ENCODE measurements at regions not wholly inside any gene's neighbourhood (a gene's known extent, or its start where the extent isn't known, plus 50 kb on each side); places are given as distances from the start of the nearest gene placed in this dataset.

DNA sequence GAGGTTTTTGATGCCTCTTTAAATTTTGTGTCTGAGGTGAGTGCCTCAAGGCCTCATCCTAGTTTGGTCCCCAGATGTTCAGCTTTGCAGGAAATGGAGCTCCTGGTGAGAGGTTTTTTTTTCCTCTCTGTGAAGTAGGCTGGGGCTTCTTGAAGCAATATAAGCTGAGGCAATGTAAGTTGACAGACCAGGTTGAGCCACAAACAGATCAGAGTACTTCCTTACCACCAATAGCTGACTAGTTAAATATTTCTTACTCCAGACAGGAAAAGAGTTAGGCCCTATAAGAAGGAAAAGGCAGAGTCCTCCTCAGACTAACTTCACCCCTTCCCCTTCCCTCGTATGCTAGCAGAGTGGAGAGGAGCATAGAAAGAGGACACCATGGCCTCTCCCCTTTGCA lies 341.0 kb downstream of the LMO4 start:
- H3K4me3 ChIP-seq (ENCODE audit: low read length in 2 of 2), result no peak overlapping the region
- H3K27ac ChIP-seq (ENCODE audit: low read depth in 1 of 2, low read length in 2 of 2), result no peak overlapping the region
- H3K4me1 ChIP-seq (ENCODE audit: control insufficient read depth in 1 of 2, insufficient read depth in 2 of 2, low read length in 2 of 2), result no peaks in the 10 kb centered on the region
- H3K9me3 ChIP-seq (ENCODE audit: control insufficient read depth, low read length), result no peaks in the 10 kb centered on the region
- DNase-seq, result no peak
- no peak for ATAC-seq (ENCODE audit: low FRiP score)
- WGBS, 2 donors, result 92 to 100% methylated on average over 1 of the region's 1 CpG
- no peaks in the 10 kb centered on the region for H3K36me3 ChIP-seq (ENCODE audit: control insufficient read depth in 1 of 2, insufficient read depth in 2 of 2, low read length in 1 of 2)
- intact Hi-C loops (cut with DNase I), result no loop called here
- H3K27me3 ChIP-seq (ENCODE audit: control insufficient read depth in 1 of 2, insufficient read depth in 2 of 2, low read length in 1 of 2), result no peaks in the 10 kb centered on the region

- Histone ChIP-seq H3K27me3 (ENCODE audit: control insufficient read depth in 1 of 2, insufficient read depth in 2 of 2, low read length in 1 of 2) (no peaks in the 10 kb centered on the region), H3K36me3 (ENCODE audit: control insufficient read depth in 1 of 2, insufficient read depth in 2 of 2, low read length in 1 of 2) (no peaks in the 10 kb centered on the region), H3K4me1 (ENCODE audit: control insufficient read depth in 1 of 2, insufficient read depth in 2 of 2, low read length in 2 of 2) (peaks cover 0 to 2% of the 10 kb centered on the region in 2 donors), H3K9me3 (ENCODE audit: control insufficient read depth, low read length) (no peaks in the 10 kb centered on the region), H3K27ac (ENCODE audit: low read depth in 1 of 2, low read length in 2 of 2) (no peak overlapping the region), H3K4me3 (ENCODE audit: low read length in 2 of 2) (no peak overlapping the region)
- 91 to 92% methylated on average over 5 of the region's 5 CpGs for WGBS, 2 donors
- intact Hi-C loops (cut with DNase I), result no loop called here
- DNase-seq (no peak), ATAC-seq (ENCODE audit: low FRiP score) (no peak)
Observed at GRCh38 chr1:87673309-87673708, 344.6 kb downstream of the LMO4 start.

DNA sequence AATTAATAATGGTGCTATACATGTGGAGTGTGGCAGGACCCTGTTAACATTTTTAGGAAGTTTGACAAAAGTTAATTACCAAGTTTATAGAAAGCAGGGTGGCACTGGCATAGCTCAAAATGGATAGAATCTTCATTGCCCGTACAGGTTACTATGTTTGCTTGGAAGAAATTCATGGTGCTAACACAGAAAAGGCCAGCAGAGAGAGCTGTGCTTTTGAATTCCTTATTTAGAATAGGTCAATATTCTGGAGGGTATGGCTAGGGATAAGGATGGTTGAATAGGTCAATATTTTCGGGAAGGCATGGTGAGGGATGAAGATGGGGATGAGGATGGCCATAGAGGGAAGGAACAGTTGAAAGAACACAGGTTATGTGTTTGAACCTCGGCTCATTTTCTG lies 345.1 kb downstream of the LMO4 start:
- Histone ChIP-seq H3K27ac (ENCODE audit: low read depth in 1 of 2, low read length in 2 of 2) (no peak overlapping the region), H3K27me3 (ENCODE audit: control insufficient read depth in 1 of 2, insufficient read depth in 2 of 2, low read length in 1 of 2) (no peaks in the 10 kb centered on the region), H3K4me3 (ENCODE audit: low read length in 2 of 2) (no peak overlapping the region), H3K9me3 (ENCODE audit: control insufficient read depth, low read length) (no peaks in the 10 kb centered on the region), H3K4me1 (ENCODE audit: control insufficient read depth in 1 of 2, insufficient read depth in 2 of 2, low read length in 2 of 2) (peaks cover 0 to 2% of the 10 kb centered on the region in 2 donors), H3K36me3 (ENCODE audit: control insufficient read depth in 1 of 2, insufficient read depth in 2 of 2, low read length in 1 of 2) (no peaks in the 10 kb centered on the region)
- intact Hi-C loops (cut with DNase I), result no loop called here
- WGBS, 2 donors, result 86 to 90% methylated on average over 3 of the region's 3 CpGs
- DNase-seq, result no peak
- no peak for ATAC-seq (ENCODE audit: low FRiP score)

DNA sequence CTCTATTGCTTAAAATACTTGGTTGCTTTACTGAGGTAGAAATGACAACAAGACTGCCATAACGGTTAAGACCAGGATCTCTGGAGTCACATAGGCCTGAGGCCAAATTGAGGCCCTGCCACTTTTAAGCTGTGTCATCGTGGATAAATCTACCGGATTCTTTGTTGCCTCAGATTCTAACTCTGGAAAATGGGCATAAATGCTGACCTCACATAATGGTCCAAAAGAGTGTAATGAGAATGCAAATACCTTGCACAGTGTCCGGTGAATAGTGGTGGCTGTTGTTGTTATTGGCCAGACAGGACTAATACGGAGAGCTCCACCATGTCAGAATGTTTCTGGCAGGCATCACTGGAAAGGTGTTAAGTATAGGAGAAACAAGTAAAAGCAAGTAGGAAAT lies 346.1 kb downstream of the LMO4 start:
- H3K27me3 ChIP-seq (ENCODE audit: control insufficient read depth in 1 of 2, insufficient read depth in 2 of 2, low read length in 1 of 2), result no peaks in the 10 kb centered on the region
- H3K4me3 ChIP-seq (ENCODE audit: low read length in 2 of 2), result no peak overlapping the region
- intact Hi-C loops (cut with DNase I), result no loop called here
- WGBS, 2 donors, result 66 to 69% methylated on average over 5 of the region's 5 CpGs
- ATAC-seq (ENCODE audit: low FRiP score) (no peak), DNase-seq (no peak)
- H3K9me3 ChIP-seq (ENCODE audit: control insufficient read depth, low read length), result no peaks in the 10 kb centered on the region
- peaks cover 0 to 2% of the 10 kb centered on the region in 2 donors for H3K4me1 ChIP-seq (ENCODE audit: control insufficient read depth in 1 of 2, insufficient read depth in 2 of 2, low read length in 2 of 2)
- H3K27ac ChIP-seq (ENCODE audit: low read depth in 1 of 2, low read length in 2 of 2), result no peak overlapping the region
- H3K36me3 ChIP-seq (ENCODE audit: control insufficient read depth in 1 of 2, insufficient read depth in 2 of 2, low read length in 1 of 2), result no peaks in the 10 kb centered on the region

DNA sequence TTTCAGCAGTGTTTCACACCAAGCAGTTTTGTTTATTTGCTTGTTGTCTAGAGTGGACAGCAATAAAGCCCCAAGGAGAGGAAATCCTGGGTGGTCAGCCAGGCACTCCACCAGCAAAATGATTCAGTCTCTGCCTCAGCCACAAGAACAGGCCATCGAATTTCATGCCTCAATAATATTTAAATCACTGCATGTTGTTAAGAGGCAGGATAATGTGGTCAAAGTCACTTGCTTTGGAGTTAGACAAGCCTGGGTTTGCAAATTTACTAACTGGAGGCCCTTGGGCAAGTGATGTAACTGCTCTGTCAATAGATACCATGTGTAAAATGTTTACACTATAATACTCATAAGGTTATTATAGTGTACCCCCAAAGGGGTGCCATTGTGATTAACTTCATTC lies 349.6 kb downstream of the LMO4 start:
- H3K27me3 ChIP-seq (ENCODE audit: control insufficient read depth in 1 of 2, insufficient read depth in 2 of 2, low read length in 1 of 2), result no peaks in the 10 kb centered on the region
- peaks cover 0 to 4% of the 10 kb centered on the region in 2 donors for H3K4me1 ChIP-seq (ENCODE audit: control insufficient read depth in 1 of 2, insufficient read depth in 2 of 2, low read length in 2 of 2)
- no peaks in the 10 kb centered on the region for H3K36me3 ChIP-seq (ENCODE audit: control insufficient read depth in 1 of 2, insufficient read depth in 2 of 2, low read length in 1 of 2)
- intact Hi-C loops (cut with DNase I), result no loop called here
- no peak for ATAC-seq (ENCODE audit: low FRiP score)
- no peak overlapping the region for H3K4me3 ChIP-seq (ENCODE audit: low read length in 2 of 2)
- no peak overlapping the region for H3K27ac ChIP-seq (ENCODE audit: low read depth in 1 of 2, low read length in 2 of 2)
- no peaks in the 10 kb centered on the region for H3K9me3 ChIP-seq (ENCODE audit: control insufficient read depth, low read length)
- 71 to 76% methylated on average over 1 of the region's 1 CpG for WGBS, 2 donors
- DNase-seq, result no peak

DNA sequence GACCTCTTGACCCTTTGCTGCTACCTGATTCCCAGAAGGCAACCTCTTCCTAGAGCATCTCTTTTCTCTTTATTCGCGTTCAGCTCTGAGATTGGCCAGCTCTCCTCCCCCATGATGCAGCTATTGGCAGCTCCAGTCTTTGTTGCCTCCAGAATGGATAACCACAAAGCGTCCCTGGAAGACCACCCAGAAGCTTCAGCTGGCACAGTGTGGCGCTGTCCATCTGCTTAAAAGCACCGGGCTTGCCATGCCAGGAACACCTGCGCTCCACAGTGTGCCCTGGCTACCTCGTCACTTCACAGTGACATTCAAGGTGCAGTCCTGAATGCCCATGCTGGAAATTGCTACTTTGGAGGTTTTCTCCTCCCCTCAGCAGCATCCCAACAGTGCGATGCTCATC lies 353.9 kb downstream of the LMO4 start:
- intact Hi-C loops (cut with DNase I), result no loop called here
- 95 to 96% methylated on average over 8 of the region's 8 CpGs for WGBS, 2 donors
- Histone ChIP-seq H3K27me3 (ENCODE audit: control insufficient read depth in 1 of 2, insufficient read depth in 2 of 2, low read length in 1 of 2) (no peaks in the 10 kb centered on the region), H3K9me3 (ENCODE audit: control insufficient read depth, low read length) (no peaks in the 10 kb centered on the region), H3K4me3 (ENCODE audit: low read length in 2 of 2) (no peak overlapping the region), H3K4me1 (ENCODE audit: control insufficient read depth in 1 of 2, insufficient read depth in 2 of 2, low read length in 2 of 2) (peaks cover 0 to 4% of the 10 kb centered on the region in 2 donors), H3K27ac (ENCODE audit: low read depth in 1 of 2, low read length in 2 of 2) (no peak overlapping the region), H3K36me3 (ENCODE audit: control insufficient read depth in 1 of 2, insufficient read depth in 2 of 2, low read length in 1 of 2) (no peaks in the 10 kb centered on the region)
- ATAC-seq (ENCODE audit: low FRiP score) (no peak), DNase-seq (no peak)

DNA sequence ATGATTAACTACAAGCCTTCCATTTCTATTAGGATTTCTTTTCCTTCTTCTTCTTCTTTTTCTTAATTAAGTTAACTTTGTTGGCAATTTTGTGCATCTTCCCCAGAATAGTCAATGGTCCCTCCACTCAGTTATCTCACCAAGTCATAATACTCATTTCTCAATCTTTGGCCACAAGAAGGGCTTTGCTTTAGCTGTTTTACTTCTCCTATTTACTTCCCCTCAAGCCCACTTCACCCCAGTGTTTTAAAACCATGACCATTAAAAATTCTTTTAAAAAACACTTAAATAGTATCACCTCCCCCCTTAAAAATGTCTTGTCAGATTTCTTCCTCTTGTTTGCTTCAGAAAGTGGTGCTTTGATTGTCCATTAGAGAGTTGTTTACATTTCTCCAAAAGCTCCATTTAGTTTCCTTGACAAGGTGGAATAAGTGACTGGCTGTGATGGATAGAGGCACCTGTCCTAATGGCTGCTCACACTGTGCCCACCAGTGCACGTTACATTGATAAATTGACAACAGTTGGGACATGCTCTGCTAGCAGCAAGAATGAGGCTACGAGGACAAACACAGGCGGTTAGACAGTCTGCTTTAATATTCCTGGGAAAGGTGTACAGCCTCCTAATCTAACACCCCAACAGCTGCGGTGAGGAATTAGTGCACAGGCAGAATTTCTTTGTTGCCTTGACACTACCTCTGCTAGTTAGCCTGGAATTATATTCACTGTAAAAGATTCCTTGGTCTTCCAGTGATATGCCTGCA lies 354.7 kb downstream of the LMO4 start:
- DNase-seq (no peak), ATAC-seq (ENCODE audit: low FRiP score) (no peak)
- Histone ChIP-seq H3K27me3 (ENCODE audit: control insufficient read depth in 1 of 2, insufficient read depth in 2 of 2, low read length in 1 of 2) (no peaks in the 10 kb centered on the region), H3K36me3 (ENCODE audit: control insufficient read depth in 1 of 2, insufficient read depth in 2 of 2, low read length in 1 of 2) (no peaks in the 10 kb centered on the region), H3K4me3 (ENCODE audit: low read length in 2 of 2) (peak overlapping the region in 1 of 2 donors; percentile 91), H3K27ac (ENCODE audit: low read depth in 1 of 2, low read length in 2 of 2) (no peak overlapping the region), H3K4me1 (ENCODE audit: control insufficient read depth in 1 of 2, insufficient read depth in 2 of 2, low read length in 2 of 2) (peaks cover 0 to 2% of the 10 kb centered on the region in 2 donors), H3K9me3 (ENCODE audit: control insufficient read depth, low read length) (no peaks in the 10 kb centered on the region)
- intact Hi-C loops (cut with DNase I), result no loop called here
- 79 to 85% methylated on average over 4 of the region's 4 CpGs for WGBS, 2 donors

- ATAC-seq (ENCODE audit: low FRiP score) (peak; percentile 79), DNase-seq (no peak)
- Histone ChIP-seq H3K4me1 (ENCODE audit: control insufficient read depth in 1 of 2, insufficient read depth in 2 of 2, low read length in 2 of 2) (peaks cover 0 to 2% of the 10 kb centered on the region in 2 donors), H3K27ac (ENCODE audit: low read depth in 1 of 2, low read length in 2 of 2) (peak overlapping the region in 1 of 2 donors; percentile 59), H3K9me3 (ENCODE audit: control insufficient read depth, low read length) (no peaks in the 10 kb centered on the region), H3K27me3 (ENCODE audit: control insufficient read depth in 1 of 2, insufficient read depth in 2 of 2, low read length in 1 of 2) (no peaks in the 10 kb centered on the region), H3K4me3 (ENCODE audit: low read length in 2 of 2) (peak overlapping the region; percentile 85 to 91), H3K36me3 (ENCODE audit: control insufficient read depth in 1 of 2, insufficient read depth in 2 of 2, low read length in 1 of 2) (no peaks in the 10 kb centered on the region)
- intact Hi-C loops (cut with DNase I), result no loop called here
- WGBS, 2 donors, result 13 to 15% methylated on average over 14 of the region's 14 CpGs
Observed at GRCh38 chr1:87684194-87684593, 355.5 kb downstream of the LMO4 start.

- no peaks in the 10 kb centered on the region for H3K36me3 ChIP-seq (ENCODE audit: control insufficient read depth in 1 of 2, insufficient read depth in 2 of 2, low read length in 1 of 2)
- H3K4me1 ChIP-seq (ENCODE audit: control insufficient read depth in 1 of 2, insufficient read depth in 2 of 2, low read length in 2 of 2), result peaks cover 0 to 2% of the 10 kb centered on the region in 2 donors
- H3K9me3 ChIP-seq (ENCODE audit: control insufficient read depth, low read length), result no peaks in the 10 kb centered on the region
- intact Hi-C loops (cut with DNase I), result no loop called here
- WGBS, 2 donors, result 1 to 5% methylated on average over 6 of the region's 6 CpGs
- H3K27me3 ChIP-seq (ENCODE audit: control insufficient read depth in 1 of 2, insufficient read depth in 2 of 2, low read length in 1 of 2), result no peaks in the 10 kb centered on the region
- H3K4me3 ChIP-seq (ENCODE audit: low read length in 2 of 2), result peak overlapping the region; percentile 85 to 91
- DNase-seq, result no peak
- H3K27ac ChIP-seq (ENCODE audit: low read depth in 1 of 2, low read length in 2 of 2), result peak overlapping the region in 1 of 2 donors; percentile 28
- ATAC-seq (ENCODE audit: low FRiP score), result no peak
Observed at GRCh38 chr1:87684713-87685205, 356.1 kb downstream of the LMO4 start.

Measured in aorta (tissue), 5 donors.